Posterior vena cava (tissue), 2 donors: ENCODE measurements at regions not wholly inside any gene's neighbourhood (a gene's known extent, or its start where the extent isn't known, plus 50 kb on each side); places are given as distances from the start of the nearest gene placed in this dataset.

Experiments used
- DNase-seq: peaks from one replicate; pipeline ENCODE4 v3.0.0-alpha.2; 2020; ENCODE audit warnings: low spot score
- intact Hi-C, 2 donors: fragments of 100-400 bp; cut with DNase I; formaldehyde crosslinking; loops; one replicate each; pipeline versions ENCODE4 v1.14.1 to v1.14.2; 2022 to 2023
- donor health status: DM: yes; HTN: yes; CAD: no.
- donor health status: DM: yes; HTN: yes; CAD: no.

- intact Hi-C loops, result no loop called here
- DNase-seq, result no peak
These were observed 62.9 kb downstream of the NHLRC3 start for GRCh38 chr13:39100996-39101738.

- intact Hi-C loops, result no loop called here
- no peak for DNase-seq
These were observed 64.8 kb downstream of the NHLRC3 start for GRCh38 chr13:39102981-39103490.

GRCh38 chr13:39105110-39105509 is 66.9 kb downstream of the NHLRC3 start:
- DNase-seq, result no peak
- intact Hi-C loops, result no loop called here

GRCh38 chr13:39106216-39107005 is 68.2 kb downstream of the NHLRC3 start:
- no peak for DNase-seq
- intact Hi-C loops, result no loop called here

- no peak for DNase-seq
- intact Hi-C loops, result no loop called here
These were observed 69.3 kb downstream of the NHLRC3 start for GRCh38 chr13:39107561-39107960.

- no peak for DNase-seq
- intact Hi-C loops, result no loop called here
These were observed 70.5 kb downstream of the NHLRC3 start for GRCh38 chr13:39108783-39109182.

GRCh38 chr13:39110518-39111097 is 72.4 kb downstream of the NHLRC3 start:
- no peak for DNase-seq
- intact Hi-C loops, result no loop called here

- intact Hi-C loops, result no loop called here
- DNase-seq, result no peak
These were observed 72.9 kb downstream of the NHLRC3 start for GRCh38 chr13:39111145-39111544.

GRCh38 chr13:39119422-39119821 is 81.2 kb downstream of the NHLRC3 start:
- no peak for DNase-seq
- intact Hi-C loops, result no loop called here

GRCh38 chr13:39123578-39123977 is 85.3 kb downstream of the NHLRC3 start:
- intact Hi-C loops, result no loop called here
- no peak for DNase-seq

- intact Hi-C loops, result no loop called here
- no peak for DNase-seq
These were observed 91.0 kb downstream of the NHLRC3 start for GRCh38 chr13:39129213-39129612.

GRCh38 chr13:39130301-39130700 is 92.0 kb downstream of the NHLRC3 start:
- intact Hi-C loops, result no loop called here
- DNase-seq, result no peak

GRCh38 chr13:39132286-39133230 is 94.3 kb downstream of the NHLRC3 start:
- no peak for DNase-seq
- intact Hi-C loops, result no loop called here

- intact Hi-C loops, result no loop called here
- DNase-seq, result no peak
These were observed 95.5 kb downstream of the NHLRC3 start for GRCh38 chr13:39133781-39134180.

GRCh38 chr13:39134574-39134973 is 96.3 kb downstream of the NHLRC3 start:
- DNase-seq, result no peak
- intact Hi-C loops, result no loop called here

GRCh38 chr13:39144391-39144790 is 106.1 kb downstream of the NHLRC3 start:
- intact Hi-C loops, result loop anchor here (10.0 kb wide), 2 partner anchors 120 to 460 kb away; partner anchors contain the start of gene LHFPL6 (in 1 of the 2)
- no peak for DNase-seq

- no peak for DNase-seq
- intact Hi-C loops, result loop anchor here (5.0 to 10.0 kb wide), 3 partner anchors 120 to 467 kb away; partner anchors contain the start of gene LHFPL6 (in 1 of the 2)
These were observed 106.8 kb downstream of the NHLRC3 start for GRCh38 chr13:39144941-39145533.

- DNase-seq, result no peak
- intact Hi-C loops, result loop anchor here (5.0 to 10.0 kb wide), 3 partner anchors 116 to 464 kb away; partner anchors contain the start of gene LHFPL6 (in 1 of the 2)
These were observed 110.3 kb downstream of the NHLRC3 start for GRCh38 chr13:39148513-39148961.
